HG03521 (cell line): ENCODE measurements at regions not wholly inside any gene's neighbourhood (a gene's known extent, or its start where the extent isn't known, plus 50 kb on each side); places are given as distances from the start of the nearest gene placed in this dataset.
"Not testable (repeated sequence)": the region's sequence is repeated elsewhere in the genome, so short reads cannot be mapped to it uniquely, and the experiment has no call there.

Source experiments
- ATAC-seq: cut with Tn5 transposase; IDR thresholded peaks from one replicate; pipeline ENCODE4 v1.9.1; 2021; ENCODE audit warnings: mild to moderate bottlenecking, moderate library complexity; ENCODE audit not compliant: unreplicated experiment

DNA sequence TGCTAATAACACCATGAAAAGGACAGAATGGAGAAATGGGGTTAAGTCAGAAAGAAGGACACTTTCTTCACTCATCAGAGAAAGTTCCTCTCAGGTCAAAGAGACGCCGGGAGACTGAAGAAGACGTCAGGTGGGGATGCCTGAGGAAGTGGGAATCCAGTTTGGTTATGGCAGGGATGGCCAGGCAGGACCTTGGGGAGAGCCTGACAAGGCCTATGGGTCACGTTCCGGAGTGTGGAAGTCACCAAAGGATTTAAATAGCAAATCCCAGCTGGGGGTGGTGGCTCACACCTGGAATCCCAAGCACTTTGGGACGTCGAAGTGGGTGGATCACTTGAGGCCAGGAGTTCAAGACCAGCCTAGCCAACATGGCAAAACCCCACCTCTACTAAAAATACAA, 432.7 kb upstream of the SMIM21 start:
- no peak for ATAC-seq

DNA sequence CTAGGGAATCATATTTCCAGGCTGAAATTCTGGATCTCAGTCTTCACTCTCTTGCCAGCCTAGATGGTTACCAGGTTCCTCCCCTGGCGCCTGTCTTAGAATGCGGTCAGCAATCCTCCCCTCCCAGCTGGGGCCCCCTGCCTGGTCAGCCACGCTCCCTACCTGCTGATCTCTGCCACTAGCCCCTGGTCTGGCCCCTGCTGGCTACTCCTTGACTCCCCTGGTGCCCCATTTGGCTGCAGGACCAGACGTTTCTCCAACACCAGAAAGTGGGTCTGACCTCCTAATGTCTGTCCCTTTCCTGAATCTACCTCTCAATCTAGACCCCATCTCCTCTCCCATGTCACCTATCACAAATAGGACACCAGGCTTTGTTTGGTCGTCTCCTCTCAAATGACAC, 432.0 kb upstream of the SMIM21 start:
- ATAC-seq: no peak

DNA sequence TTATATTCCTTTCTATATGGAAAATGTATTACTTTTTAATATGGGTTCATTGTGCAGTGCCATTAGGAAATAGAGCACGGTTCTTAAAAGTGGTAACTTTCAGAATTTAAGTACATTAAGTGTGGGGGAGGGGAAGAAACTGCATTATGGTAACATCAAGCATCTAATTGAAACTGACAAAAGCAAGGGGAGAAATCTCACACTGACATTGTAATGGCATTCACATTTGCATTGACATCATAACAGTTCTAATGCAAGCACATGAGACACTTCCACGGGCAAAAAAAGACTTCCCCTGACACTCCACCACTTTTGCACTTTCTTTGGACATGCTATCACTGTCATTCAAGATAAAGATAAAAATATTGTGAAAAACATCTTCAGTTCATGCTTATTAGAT, 431.3 kb upstream of the SMIM21 start:
- ATAC-seq: no peak

DNA sequence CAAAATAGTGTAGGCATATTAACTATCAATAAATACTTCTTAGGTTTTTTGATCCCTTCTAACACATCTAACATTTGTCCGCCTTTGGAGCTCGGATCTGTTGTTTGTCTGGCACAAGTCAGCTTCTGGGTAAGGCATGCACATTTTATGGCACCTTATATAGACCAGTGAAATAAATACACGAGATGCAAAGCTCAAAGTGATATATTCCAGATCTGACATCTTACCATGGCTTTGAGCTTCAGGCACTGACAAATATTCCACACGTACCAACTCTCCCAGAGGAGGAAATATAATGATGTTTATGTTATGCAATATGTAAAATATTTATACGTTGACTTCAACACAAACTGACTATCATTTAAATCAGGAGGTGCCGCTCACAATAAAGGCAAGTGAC, 430.1 kb upstream of the SMIM21 start:
- ATAC-seq: no peak

DNA sequence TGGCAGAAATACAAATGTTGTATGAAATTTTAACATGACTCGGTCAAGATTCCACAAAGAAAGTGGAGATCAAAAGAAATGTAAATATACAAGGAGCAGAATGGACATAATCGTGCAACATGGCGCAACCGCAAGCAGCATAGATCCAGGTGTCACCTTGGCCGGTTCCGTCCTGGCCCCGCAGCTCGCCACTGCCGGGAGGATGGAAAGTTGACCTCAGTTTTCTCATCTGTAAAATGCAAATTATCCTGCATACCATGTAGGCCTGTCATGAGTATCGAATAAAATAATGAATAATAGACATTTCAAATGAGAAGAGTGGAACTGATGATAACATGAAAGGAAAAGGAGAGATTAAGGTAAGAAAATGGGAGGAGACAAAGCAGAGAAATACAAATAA, 427.3 kb upstream of the SMIM21 start:
- ATAC-seq: no peak

DNA sequence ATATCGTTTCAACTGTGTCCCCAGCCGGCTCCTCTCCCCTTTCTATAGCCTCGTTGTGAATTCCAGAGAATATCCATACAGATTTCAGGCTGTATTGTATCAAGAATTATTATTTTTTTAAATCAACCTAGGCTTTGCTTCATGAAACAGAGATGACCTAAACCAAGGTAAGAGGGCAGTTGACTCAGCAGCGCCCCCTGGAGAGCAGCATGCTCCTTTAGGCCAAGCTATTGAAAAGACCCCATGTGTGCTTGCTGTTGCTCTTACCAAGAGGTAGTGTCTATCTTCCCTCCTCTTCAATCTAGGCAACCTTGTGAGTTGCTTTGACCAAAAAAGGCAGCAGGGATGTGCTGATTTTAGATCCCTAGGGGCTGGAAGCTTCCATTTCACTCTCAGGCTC, 426.7 kb upstream of the SMIM21 start:
- ATAC-seq: no peak

DNA sequence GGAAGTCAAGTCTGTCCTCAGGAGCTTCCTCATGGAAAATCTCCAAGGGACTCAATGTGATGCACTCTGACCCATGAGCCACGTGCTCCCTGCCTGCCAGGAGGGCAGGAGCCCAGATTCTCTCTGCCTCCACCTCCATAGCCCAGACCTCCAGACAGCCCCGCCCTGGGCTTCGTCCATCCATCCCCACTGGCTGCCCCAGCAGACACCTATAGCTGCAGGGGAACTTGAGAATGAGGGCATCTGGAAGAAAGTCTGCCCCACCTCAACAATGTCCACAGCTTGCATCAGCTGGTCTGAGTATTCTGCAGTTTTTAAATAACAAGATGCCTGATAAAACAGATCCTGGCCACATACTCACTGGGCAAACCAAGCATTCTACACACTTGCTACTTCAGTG, 418.8 kb upstream of the SMIM21 start:
- ATAC-seq: no peak

DNA sequence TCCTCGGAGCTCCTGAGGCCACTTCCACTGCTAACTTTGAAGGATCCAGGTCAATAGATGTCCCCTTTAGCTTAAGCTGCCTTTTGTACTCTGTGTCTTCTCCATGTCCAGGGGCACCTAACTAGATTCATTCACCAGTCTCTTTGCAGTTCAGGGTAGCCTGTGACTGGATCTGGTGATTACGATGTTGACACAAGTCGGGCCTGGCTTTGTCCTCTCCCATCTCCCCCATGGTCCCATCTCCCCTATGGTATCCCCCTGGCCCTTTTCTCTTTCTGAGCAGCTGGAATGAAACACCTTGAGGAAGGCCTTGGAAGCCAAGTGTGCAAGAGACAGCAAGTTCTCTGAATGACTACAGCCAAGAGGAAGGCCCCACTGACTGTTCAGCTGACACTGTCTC, 417.9 kb upstream of the SMIM21 start:
- no peak for ATAC-seq

DNA sequence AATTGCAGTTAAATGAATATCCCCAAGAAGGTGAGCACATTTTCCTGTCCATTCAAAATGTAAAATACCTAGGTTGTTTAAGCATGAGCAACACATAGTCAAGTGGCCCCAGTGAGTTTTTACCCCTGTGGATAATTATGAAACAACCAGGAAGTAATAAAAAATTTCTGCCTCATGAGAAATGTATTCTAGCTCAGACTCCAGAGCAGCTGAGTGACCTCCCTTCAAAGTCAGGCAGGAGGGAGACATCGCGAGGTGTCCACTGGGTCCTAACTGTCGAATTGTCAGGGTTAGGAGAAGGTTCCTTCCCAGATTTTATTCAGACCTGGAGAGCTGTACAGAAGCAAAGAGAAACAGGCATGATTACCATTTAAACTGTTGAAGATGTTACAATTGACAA, 416.6 kb upstream of the SMIM21 start:
- no peak for ATAC-seq

DNA sequence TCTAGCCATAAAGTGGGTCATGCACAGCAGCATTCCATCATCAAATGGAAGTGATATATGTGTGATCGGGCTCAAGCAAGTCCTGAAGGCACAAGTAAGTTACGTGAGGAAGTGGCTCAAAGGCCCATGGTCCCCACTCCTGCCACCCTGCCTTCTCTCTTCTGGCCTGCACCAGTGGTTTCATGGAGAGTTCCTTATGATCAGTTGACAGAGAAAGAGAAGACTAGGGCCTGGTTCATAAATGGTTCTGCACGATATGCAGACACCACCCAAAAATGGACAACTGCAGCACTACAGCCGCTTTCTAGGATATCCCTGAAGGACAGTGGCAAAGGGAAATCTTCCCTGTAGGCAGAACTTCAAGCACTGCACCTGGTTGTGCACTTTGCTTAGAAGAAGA, 412.6 kb upstream of the SMIM21 start:
- no peak for ATAC-seq

DNA sequence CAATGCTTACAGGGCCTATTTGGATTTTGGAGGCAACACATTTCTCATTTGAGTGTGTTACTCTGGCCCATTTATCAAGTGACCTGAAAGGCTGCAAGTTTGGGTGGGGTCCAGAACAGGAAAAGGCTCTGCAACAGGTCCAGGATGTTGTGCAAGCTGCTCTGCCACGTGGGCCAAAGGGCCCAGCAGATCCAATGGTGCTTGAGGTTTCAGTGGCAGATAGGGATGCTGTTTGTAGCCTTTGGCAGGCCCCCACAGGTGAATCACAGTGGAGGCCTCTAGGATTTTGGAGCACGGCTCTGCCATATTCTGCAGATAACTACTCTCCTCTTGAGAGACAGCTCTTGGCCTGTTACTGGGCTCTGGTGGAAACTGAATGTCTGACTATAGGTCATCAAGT, 412.2 kb upstream of the SMIM21 start:
- ATAC-seq: not testable (repeated sequence)

DNA sequence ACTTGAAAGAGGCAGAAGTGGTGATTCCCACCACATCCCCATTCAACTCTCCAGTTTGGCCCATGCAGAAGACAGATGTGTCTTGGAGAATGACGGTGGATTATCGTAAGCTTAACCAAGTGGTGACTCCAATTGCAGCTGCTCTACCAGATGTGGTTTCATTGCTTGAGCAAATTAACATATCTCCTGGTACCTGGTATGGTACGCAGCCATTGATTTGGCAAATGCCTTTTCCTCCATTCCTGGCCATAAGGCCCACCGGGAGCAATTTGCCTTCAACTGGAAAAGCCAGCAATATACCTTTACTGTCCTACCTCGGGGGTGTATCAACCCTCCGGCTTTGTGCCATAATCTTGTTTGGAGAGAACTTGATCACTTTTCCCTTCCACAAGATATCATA, 411.5 kb upstream of the SMIM21 start:
- no peak for ATAC-seq

DNA sequence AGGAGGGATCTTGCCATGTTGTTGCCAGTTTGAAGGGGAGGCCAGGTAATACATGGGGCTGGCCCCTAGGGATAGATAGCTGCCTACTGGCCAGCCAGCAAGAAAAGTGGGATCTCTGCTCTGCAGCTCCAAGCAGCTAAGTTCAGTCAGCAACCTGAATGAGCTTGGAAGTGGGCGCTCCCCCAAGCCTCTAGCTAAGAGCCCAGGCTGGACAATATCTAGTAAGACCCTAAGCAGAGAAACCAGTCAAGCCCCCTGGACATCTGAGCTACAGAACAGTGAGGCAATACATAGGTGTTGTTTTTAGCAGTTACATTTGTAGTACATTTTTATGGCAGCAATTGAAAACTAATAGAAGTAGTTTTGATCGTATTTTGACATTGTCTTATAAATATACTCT, 409.8 kb upstream of the SMIM21 start:
- no peak for ATAC-seq

DNA sequence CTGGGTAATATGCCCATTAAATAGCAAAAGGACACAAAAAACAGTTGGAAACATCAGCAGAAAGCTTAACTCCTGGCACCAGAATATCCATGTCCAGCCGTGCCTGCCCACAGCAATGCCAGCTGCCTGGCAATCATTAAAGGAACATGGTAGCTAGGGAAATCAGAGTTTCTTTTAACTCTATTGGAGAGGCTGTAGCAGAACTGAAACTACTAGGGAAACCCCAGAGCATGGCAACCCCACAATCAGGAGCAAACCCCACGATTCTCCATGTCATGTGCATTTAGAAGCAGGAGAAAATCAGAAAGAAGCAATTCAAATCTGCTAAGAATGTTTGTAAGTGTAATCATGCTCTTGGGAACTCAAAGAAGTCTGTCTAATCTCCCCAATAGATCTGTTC, 409.0 kb upstream of the SMIM21 start:
- ATAC-seq: no peak

DNA sequence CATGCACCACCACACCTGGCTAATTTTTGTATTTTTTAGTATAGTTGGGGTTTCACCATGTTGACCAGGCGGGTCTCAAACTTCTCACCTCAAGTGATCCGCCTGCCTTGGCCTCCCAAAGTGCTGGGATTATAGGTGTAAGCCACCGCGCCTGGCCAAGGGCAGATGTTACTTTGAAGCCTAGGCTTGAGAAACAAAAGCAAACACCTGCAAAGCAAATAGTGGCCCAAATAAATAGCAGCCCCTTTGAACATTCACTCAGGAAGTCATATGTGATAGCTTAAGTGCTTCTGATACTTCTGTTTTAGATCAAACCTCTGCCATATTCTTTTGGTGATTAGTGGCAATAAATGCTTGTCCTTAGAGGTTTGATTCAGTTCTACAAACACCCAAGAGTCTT, 404.5 kb upstream of the SMIM21 start:
- no peak for ATAC-seq

DNA sequence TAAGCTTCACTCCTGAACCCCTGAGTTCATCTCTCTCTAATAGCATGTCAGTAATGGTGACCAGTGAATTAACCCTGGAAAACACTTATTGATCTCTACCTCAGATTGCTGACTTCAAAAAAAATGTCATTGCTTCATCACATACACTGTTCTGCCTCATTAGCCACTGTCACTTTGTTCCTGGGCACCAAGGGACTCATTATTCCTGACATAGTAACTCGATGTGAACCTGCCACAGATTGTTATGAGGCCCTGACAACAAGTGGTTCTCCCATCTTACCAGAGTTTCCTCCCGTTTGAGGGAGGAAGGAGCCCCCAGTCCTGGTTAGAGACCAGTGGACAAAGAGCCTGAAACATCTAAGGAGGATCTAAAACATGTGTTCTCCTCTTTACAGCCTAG, 403.3 kb upstream of the SMIM21 start:
- ATAC-seq: no peak

DNA sequence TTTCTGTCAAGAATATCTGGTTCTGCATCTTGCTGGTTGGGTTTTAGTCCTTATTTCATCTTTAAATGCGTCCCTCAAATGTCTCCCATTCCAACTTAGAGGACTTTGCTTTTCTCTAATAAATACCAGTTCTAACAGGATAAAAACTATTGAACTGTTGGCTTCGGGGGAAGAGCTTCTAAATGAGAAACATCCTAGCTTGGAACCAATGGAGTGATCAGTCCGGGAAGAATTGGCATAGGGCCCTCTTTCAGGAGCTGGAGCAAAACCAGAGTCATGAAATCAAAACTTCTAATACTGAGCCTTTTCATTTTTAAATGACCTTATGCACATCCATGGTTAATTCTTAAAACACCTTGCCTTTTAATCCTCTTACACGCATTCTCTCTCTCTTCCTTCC, 401.6 kb upstream of the SMIM21 start:
- no peak for ATAC-seq

DNA sequence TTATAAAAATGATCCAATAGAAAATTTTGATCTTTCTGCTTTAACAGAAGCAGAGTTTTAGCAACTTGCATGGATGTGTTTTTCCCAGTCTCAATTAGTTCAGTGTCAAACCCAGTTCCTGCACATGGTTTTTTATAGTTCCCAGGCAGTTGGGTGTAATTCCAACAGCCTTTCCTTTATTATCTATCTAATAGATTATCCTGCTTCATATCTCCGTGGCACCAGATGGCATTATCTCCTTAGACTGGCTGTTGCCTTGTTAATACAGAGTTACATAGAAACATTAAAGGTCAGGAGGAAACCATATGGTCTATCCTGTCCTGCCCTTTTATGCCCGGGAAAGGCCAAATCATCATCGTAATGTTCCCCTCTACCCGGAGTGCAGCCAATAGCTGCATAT, 400.9 kb upstream of the SMIM21 start:
- ATAC-seq: no peak

DNA sequence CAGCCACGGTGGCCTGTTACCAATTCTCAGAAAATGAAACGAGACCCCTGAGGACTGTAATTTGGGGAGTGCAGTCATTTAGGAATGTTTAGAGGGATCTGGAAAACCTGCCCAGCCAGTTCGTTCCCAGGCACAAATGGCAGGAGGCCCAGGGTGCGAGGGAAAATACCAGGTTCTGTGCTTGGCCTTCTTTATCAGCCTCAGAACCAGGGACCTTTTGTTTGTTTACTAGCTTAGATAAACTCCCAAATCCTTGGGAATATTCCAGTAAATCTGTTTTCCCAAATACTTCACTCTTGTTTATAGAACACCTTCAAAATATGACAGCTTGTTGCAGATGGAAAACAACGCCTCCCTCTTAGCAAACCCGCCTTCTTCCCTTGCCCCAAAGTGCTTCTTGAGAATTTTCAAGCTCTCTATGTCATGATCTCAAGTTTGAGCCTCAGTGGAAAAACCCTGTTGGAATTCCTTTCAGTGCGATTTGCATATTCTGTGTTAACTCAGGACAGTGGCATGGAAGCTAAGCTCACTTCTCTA, 400.3 kb upstream of the SMIM21 start:
- no peak for ATAC-seq

DNA sequence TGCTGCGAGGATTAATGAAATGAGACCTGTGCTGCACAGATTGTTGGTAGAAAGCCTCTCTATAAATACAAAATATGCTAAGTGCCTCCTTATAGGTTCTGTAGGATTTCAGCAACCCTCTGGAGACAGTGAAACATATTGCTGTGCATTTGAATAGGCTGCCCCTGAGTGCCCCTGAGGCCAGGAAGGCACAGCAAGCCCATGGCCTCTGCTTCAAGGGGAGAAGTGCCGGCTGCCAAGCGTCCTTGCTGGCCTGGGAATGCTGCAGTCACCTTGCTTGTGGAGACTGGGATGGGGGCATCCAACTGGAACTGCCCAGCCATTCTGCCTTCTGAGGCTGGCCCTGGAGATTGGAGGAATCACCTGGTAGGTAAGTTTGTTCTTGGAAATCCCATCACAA, 397.2 kb upstream of the SMIM21 start:
- ATAC-seq: no peak

DNA sequence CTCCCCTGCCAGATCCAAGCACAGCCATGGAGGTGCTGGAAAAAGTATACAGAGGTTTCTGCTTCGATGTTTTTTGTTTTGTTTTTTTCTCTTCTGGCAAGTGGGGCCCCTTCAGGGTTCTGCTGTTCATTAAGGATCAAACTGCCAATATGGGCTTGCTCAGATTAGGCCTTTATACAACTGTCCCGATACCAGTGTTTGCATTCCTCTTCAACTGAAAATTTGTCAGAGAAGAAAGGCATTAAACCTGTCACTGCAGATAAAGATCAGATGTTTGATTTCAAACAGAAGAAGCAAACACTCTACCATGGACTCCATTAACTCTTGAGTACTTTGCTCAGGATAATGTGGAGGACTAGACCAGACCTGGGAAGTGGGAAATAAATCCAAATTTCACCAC, 396.0 kb upstream of the SMIM21 start:
- ATAC-seq: no peak

DNA sequence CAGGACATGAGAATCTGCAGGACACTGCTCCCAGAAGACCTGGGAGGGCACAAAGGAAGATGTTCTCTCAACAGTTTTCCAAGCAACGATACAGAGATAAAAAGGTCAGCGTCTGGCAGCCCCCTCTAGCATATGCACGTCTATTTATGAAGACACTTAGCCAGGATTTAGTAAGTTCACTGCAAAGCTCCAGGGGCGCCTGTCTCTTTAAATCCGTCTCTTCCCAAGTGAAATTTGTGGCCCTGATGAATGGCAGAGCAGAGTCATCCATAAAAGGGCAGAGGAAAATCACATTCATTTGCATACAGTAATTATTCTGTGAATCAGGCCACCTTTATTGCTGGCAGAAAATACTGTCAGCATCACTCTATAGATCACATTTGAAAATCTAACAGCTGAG, 390.9 kb upstream of the SMIM21 start:
- no peak for ATAC-seq

DNA sequence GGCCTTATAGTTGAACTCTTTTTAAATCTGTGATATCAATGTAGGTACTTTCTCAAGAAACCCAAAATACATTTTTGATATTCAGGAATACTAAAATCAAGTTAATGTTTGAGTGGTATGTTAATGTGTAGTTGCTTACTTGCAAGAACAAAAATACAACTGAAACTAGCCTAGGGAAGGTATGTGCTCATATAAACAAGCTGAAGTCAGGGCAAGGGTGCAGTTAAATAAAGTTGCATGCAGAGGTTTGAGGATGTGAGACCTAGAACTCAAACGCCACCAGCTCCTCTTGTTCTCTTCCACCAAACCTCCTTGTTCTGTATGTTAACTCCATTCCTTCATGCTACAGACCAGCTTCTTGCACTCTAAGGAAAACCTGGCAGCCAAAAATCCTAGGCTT, 388.3 kb upstream of the SMIM21 start:
- ATAC-seq: no peak

DNA sequence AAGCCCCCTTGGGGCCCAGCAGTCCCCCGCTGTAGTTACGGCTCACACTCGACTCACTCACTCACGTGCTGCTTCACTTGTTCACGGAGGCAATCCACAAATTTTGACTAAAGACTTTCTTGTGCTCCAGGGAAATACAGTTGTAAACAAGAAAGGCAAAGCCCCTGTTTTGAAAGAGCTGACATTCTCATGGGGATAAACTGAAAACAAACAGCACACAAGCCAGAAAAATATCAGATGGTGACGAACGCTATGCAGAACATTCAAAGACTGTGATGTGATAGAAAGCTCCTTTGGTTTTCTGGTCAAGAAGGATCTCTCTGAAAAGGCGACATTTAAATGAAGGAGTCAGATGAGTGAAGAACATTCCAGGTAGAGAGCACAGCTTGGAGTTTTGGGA, 385.3 kb upstream of the SMIM21 start:
- ATAC-seq: no peak
